HG03025 (cell line): ENCODE measurements at regions not wholly inside any gene's neighbourhood (a gene's known extent, or its start where the extent isn't known, plus 50 kb on each side); places are given as distances from the start of the nearest gene placed in this dataset.
"Not testable (repeated sequence)": the region's sequence is repeated elsewhere in the genome, so short reads cannot be mapped to it uniquely, and the experiment has no call there.

Source experiments
- ATAC-seq: cut with Tn5 transposase; IDR thresholded peaks from one replicate; pipeline ENCODE4 v1.9.1; 2021; ENCODE audit warnings: mild to moderate bottlenecking, moderate library complexity; ENCODE audit not compliant: unreplicated experiment, low FRiP score

- no peak for ATAC-seq
Measured at GRCh38 chr2:75853436-75853835, 142.7 kb upstream of the GCFC2 start.

GRCh38 chr2:75852639-75853038 lies 141.9 kb upstream of the GCFC2 start:
- no peak for ATAC-seq

- no peak for ATAC-seq
Measured at GRCh38 chr2:75846683-75847190, 136.0 kb upstream of the GCFC2 start.

- ATAC-seq, result peak; percentile 68
Measured at GRCh38 chr2:75844651-75845050, 133.9 kb upstream of the GCFC2 start.

GRCh38 chr2:75834588-75834987 lies 123.9 kb upstream of the GCFC2 start:
- not testable (repeated sequence) for ATAC-seq

- ATAC-seq, result no peak
Measured at GRCh38 chr2:75833386-75833785, 122.7 kb upstream of the GCFC2 start.

- no peak for ATAC-seq
Measured at GRCh38 chr2:75828826-75829225, 118.1 kb upstream of the GCFC2 start.

- ATAC-seq, result not testable (repeated sequence)
Measured at GRCh38 chr2:75823515-75823914, 112.8 kb upstream of the GCFC2 start.

- ATAC-seq, result no peak
Measured at GRCh38 chr2:75822336-75822735, 111.6 kb upstream of the GCFC2 start.

GRCh38 chr2:75820693-75821092 lies 110.0 kb upstream of the GCFC2 start:
- ATAC-seq, result peak; percentile 52

GRCh38 chr2:75810611-75811330 lies 100.1 kb upstream of the GCFC2 start:
- no peak for ATAC-seq

- ATAC-seq, result no peak
Measured at GRCh38 chr2:75808793-75809535, 98.2 kb upstream of the GCFC2 start.

GRCh38 chr2:75807992-75808391 lies 97.3 kb upstream of the GCFC2 start:
- no peak for ATAC-seq

- ATAC-seq, result peak; percentile 27
Measured at GRCh38 chr2:75801234-75801982, 90.7 kb upstream of the GCFC2 start.

GRCh38 chr2:75800456-75800855 lies 89.7 kb upstream of the GCFC2 start:
- peak; percentile 73 for ATAC-seq

- peak; percentile 56 for ATAC-seq
Measured at GRCh38 chr2:75799859-75800258, 89.1 kb upstream of the GCFC2 start.

GRCh38 chr2:75798569-75798968 lies 87.9 kb upstream of the GCFC2 start:
- ATAC-seq, result no peak

- ATAC-seq, result no peak
Measured at GRCh38 chr2:75792996-75793395, 82.3 kb upstream of the GCFC2 start.

GRCh38 chr2:75792146-75792545 lies 81.4 kb upstream of the GCFC2 start:
- ATAC-seq, result no peak

GRCh38 chr2:75790814-75791467 lies 80.2 kb upstream of the GCFC2 start:
- no peak for ATAC-seq
